ENCODE measurements at regions not wholly inside any gene's neighbourhood (a gene's known extent, or its start where the extent isn't known, plus 50 kb on each side); places are given as distances from the start of the nearest gene placed in this dataset.

DNA sequence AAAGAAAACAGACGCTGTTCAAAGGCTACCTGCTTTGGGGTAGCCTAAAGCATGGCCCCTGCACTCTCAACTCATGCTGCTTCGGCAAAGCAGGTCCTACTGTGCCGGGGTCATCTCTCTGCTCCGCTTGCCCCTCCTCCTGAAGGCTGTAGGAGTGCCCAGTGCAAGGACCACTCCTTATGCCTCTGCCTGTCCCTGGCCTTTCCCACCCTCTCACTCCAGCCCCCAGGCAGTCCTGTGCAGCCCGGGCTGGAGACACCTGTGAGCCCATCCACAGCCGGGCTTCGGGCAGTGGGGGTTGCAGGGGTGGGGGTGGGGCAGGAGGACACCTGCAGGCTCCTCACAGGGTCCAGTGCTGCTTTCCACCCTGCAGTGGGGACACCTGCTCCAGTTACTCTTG, 69.1 kb downstream of the ACKR3 start:
- no peak for TF ChIP-seq GABPA (IDR thresholded peaks at IDR 0.05; ENCODE audit: borderline replicate concordance, insufficient read depth, low read length)
- no peak for TF ChIP-seq YY1 (IDR thresholded peaks at IDR 0.05; ENCODE audit: low read depth, low read length)
- no peak for TF ChIP-seq RAD21 (IDR thresholded peaks at IDR 0.05 in 1 of 2, conservative IDR thresholded peaks at IDR 0.05 in 1 of 2; ENCODE audit: low read depth in 2 of 2, low read length in 2 of 2)
- no peak for TF ChIP-seq TCF12 (IDR thresholded peaks at IDR 0.05; ENCODE audit: low read depth, low read length)
- TF ChIP-seq, protein P1, sequence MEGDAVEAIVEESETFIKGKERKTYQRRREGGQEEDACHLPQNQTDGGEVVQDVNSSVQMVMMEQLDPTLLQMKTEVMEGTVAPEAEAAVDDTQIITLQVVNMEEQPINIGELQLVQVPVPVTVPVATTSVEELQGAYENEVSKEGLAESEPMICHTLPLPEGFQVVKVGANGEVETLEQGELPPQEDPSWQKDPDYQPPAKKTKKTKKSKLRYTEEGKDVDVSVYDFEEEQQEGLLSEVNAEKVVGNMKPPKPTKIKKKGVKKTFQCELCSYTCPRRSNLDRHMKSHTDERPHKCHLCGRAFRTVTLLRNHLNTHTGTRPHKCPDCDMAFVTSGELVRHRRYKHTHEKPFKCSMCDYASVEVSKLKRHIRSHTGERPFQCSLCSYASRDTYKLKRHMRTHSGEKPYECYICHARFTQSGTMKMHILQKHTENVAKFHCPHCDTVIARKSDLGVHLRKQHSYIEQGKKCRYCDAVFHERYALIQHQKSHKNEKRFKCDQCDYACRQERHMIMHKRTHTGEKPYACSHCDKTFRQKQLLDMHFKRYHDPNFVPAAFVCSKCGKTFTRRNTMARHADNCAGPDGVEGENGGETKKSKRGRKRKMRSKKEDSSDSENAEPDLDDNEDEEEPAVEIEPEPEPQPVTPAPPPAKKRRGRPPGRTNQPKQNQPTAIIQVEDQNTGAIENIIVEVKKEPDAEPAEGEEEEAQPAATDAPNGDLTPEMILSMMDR (IDR thresholded peaks at IDR 0.05; ENCODE audit: control extremely low read depth in 1 of 3, insufficient read depth in 1 of 3, low read depth in 1 of 3, low read length in 3 of 3): no peak
- no peak for TF ChIP-seq POLR2A (IDR thresholded peaks at IDR 0.05; ENCODE audit: control extremely low read depth in 1 of 2, low read depth in 2 of 2, low read length in 2 of 2)
- TF ChIP-seq TAF1 (IDR thresholded peaks at IDR 0.05; ENCODE audit: low read depth, low read length): no peak
- no peak for TF ChIP-seq SRF (IDR thresholded peaks at IDR 0.05; ENCODE audit: low read depth, low read length)
- no peak for TF ChIP-seq SAP30 (IDR thresholded peaks at IDR 0.05; ENCODE audit: insufficient read depth, insufficient replicate concordance, low read length)
- TF ChIP-seq RFX5 (IDR thresholded peaks at IDR 0.05; ENCODE audit: borderline replicate concordance, low read depth, low read length): no peak
- no peak for TF ChIP-seq SUZ12 (IDR thresholded peaks at IDR 0.05; ENCODE audit: low read length)

Data from H1 (cell line).